Dedifferentiated amniotic fluid mesenchymal stem cell (primary cell): ENCODE measurements at regions not wholly inside any gene's neighbourhood (a gene's known extent, or its start where the extent isn't known, plus 50 kb on each side); places are given as distances from the start of the nearest gene placed in this dataset.

Experiments used
- DNase-seq: peaks from one replicate; pipeline ENCODE4 v3.0.0-alpha.2; 2016; ENCODE audit errors: extremely low spot score

- DNase-seq, result no peak
Measured at GRCh38 chr4:185862340-185862739, 50.3 kb upstream of the SORBS2 start.

- DNase-seq, result no peak
Measured at GRCh38 chr4:185863946-185864345, 52.0 kb upstream of the SORBS2 start.

GRCh38 chr4:185865901-185866328, 53.9 kb upstream of the SORBS2 start:
- DNase-seq, result peak; percentile 51

- no peak for DNase-seq
Measured at GRCh38 chr4:185867770-185868169, 55.8 kb upstream of the SORBS2 start.

- no peak for DNase-seq
Measured at GRCh38 chr4:185868983-185869382, 57.0 kb upstream of the SORBS2 start.

GRCh38 chr4:185869427-185869826, 57.4 kb upstream of the SORBS2 start:
- no peak for DNase-seq

- DNase-seq, result no peak
Measured at GRCh38 chr4:185870366-185870765, 58.4 kb upstream of the SORBS2 start.

- DNase-seq, result no peak
Measured at GRCh38 chr4:185872747-185873380, 60.9 kb upstream of the SORBS2 start.

- peak; percentile 43 for DNase-seq
Measured at GRCh38 chr4:185874516-185875230, 62.7 kb upstream of the SORBS2 start.

GRCh38 chr4:185875316-185875907, 63.4 kb upstream of the SORBS2 start:
- DNase-seq, result no peak

GRCh38 chr4:185878633-185879032, 66.6 kb upstream of the SORBS2 start:
- DNase-seq, result no peak

- DNase-seq, result no peak
Measured at GRCh38 chr4:185879666-185880312, 67.8 kb upstream of the SORBS2 start.

- DNase-seq, result no peak
Measured at GRCh38 chr4:185880571-185880970, 68.6 kb upstream of the SORBS2 start.

- peak; percentile 84 for DNase-seq
Measured at GRCh38 chr4:185881430-185881829, 69.4 kb upstream of the SORBS2 start.

GRCh38 chr4:185883591-185883990, 71.6 kb upstream of the SORBS2 start:
- no peak for DNase-seq

GRCh38 chr4:185885075-185885474, 73.1 kb upstream of the SORBS2 start:
- DNase-seq, result no peak

- no peak for DNase-seq
Measured at GRCh38 chr4:185885604-185886003, 73.6 kb upstream of the SORBS2 start.

GRCh38 chr4:185886832-185887524, 75.0 kb upstream of the SORBS2 start:
- DNase-seq, result no peak

GRCh38 chr4:185888676-185889075, 76.7 kb upstream of the SORBS2 start:
- no peak for DNase-seq

GRCh38 chr4:185889585-185889984, 77.6 kb upstream of the SORBS2 start:
- DNase-seq, result no peak

GRCh38 chr4:185890196-185890595, 78.2 kb upstream of the SORBS2 start:
- DNase-seq, result no peak

- DNase-seq, result no peak
Measured at GRCh38 chr4:185892165-185892564, 80.2 kb upstream of the SORBS2 start.
